ENCODE measurements at regions not wholly inside any gene's neighbourhood (a gene's known extent, or its start where the extent isn't known, plus 50 kb on each side); places are given as distances from the start of the nearest gene placed in this dataset.

DNA sequence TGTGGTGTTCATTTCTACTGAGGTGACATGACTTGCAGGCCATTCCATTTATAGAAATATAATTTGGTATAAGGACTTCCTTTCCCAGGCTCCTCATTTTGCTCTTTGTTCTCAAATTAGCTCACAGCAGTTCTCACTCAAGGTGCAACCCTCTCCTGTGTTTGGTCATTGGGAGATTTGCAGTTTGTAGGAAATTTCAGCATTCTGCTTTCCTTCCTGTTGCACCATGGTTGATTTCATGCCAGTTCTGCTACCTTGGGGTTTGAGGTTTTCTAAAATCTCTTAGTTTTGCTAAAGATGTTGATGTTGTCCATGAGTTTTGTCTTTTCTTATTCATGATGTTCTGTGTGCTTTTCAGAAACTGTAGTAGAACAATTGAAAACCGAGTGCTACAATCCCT, 65.7 kb upstream of the PROK2 start:
- Mint-ChIP-seq H3K27ac (no peak overlapping the region), H3K9me3 (no peaks in the 10 kb centered on the region), H3K27me3 (ENCODE audit: low read depth) (peaks cover 28% of the 10 kb centered on the region), H3K4me3 (no peak overlapping the region), H3K4me1 (ENCODE audit: low read depth) (no peaks in the 10 kb centered on the region), H3K36me3 (ENCODE audit: low read depth) (no peaks in the 10 kb centered on the region)

DNA sequence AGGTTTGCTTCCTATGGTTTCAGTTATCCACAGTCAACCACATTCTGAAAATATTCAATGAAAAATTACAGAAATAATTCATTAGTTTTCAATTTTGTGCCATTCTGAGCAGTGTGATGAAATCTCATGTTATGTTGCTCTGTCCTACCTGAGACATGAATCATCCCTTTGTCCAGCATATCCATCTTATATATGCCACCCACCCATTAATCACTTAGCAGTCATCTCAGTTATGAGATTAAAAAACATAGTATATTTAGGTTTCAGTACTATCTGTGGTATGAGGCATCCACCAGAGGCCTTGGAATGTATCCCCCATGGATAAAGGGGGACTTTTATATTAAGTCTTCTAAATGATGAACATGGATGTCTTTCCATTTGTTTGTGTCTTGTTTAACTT, 64.7 kb upstream of the PROK2 start:
- no peak overlapping the region for H3K4me3 Mint-ChIP-seq
- no peaks in the 10 kb centered on the region for H3K9me3 Mint-ChIP-seq
- peaks cover 35% of the 10 kb centered on the region for H3K27me3 Mint-ChIP-seq (ENCODE audit: low read depth)
- H3K36me3 Mint-ChIP-seq (ENCODE audit: low read depth) = no peaks in the 10 kb centered on the region
- no peaks in the 10 kb centered on the region for H3K4me1 Mint-ChIP-seq (ENCODE audit: low read depth)
- no peak overlapping the region for H3K27ac Mint-ChIP-seq

DNA sequence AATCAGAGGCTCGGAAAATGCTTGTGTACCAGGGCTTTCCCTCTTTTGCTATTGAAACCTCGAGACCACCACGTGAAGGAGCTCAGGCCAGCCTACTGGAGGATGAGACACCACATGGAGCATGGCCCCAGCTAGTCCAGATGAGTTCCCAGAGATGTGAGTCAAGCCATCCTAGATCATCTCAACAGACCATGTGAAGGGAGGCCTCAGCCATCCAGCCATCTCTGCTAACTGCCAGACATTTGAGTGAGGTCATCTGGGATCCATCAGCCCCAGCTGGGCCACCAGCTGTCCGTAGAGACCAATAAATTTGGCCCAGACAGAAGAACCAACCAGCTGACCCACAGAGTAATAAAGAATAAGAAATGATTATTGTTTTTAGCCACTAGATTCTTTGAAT, 62.8 kb upstream of the PROK2 start:
- no peak overlapping the region for H3K4me3 Mint-ChIP-seq
- H3K27ac Mint-ChIP-seq = no peak overlapping the region
- H3K27me3 Mint-ChIP-seq (ENCODE audit: low read depth) = peaks cover 37% of the 10 kb centered on the region
- H3K36me3 Mint-ChIP-seq (ENCODE audit: low read depth) = no peaks in the 10 kb centered on the region
- H3K9me3 Mint-ChIP-seq = no peaks in the 10 kb centered on the region
- no peaks in the 10 kb centered on the region for H3K4me1 Mint-ChIP-seq (ENCODE audit: low read depth)

DNA sequence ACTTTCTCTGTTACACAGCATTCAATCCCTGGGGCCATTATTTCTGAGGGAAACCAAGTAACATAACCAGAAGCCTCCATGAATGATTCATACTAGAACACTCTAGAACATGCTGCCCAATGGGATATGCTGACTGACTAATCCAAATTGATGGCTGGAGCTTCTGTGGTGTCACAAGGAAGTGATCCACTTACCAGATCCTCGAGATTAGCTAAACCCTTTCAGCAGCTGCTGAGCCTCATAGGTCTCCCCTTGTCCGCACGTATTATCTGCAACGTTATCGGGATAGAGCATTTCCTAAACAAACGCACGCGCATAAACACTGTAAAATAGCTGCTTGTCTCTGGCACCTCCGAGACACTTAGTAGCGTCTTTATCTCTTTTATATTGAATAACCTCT, 61.2 kb upstream of the PROK2 start:
- Mint-ChIP-seq H3K9me3 (no peaks in the 10 kb centered on the region), H3K27ac (no peak overlapping the region), H3K4me3 (no peak overlapping the region), H3K4me1 (ENCODE audit: low read depth) (no peaks in the 10 kb centered on the region), H3K36me3 (ENCODE audit: low read depth) (no peaks in the 10 kb centered on the region), H3K27me3 (ENCODE audit: low read depth) (peaks cover 36% of the 10 kb centered on the region)

DNA sequence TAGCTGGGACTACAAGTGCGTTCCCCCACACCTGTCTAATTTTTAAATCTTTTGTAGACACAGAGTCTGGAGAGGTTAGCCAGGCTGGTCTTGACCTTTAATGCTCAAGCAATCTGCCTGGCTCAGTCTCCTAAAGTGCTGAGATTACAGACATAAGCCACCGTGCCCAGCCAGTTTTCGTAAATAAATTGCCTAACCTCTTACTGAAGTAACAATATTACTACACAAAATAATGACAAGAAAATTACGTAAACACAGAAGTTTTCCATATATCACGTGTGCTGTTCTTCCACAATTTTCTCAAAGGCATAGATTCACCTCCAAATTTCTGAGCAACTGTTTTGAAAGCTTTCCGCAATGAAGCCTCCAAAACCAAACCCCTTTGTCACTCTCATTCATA, 58.1 kb upstream of the PROK2 start:
- Mint-ChIP-seq H3K36me3 (ENCODE audit: low read depth) (no peaks in the 10 kb centered on the region), H3K4me1 (ENCODE audit: low read depth) (no peaks in the 10 kb centered on the region), H3K27me3 (ENCODE audit: low read depth) (peaks cover 32% of the 10 kb centered on the region)

DNA sequence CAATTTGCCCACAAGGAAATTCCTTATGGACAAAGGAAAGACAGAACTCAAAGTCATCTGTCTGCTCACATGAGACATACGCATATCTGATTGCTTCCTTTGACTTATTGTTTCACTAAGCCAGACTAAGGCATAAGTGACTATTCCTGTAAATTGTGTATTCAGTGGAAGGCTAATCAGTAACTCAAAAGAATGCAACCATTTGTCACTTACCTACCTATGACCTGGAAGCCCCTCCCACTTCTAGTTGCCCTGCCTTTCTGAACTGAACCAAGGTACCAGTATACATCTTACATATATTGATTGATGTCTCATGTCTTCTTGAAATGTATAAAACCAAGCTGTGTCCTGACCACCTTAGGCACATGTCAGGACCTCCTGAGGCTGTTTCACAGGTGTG, 53.5 kb upstream of the PROK2 start:
- Mint-ChIP-seq H3K4me1 (ENCODE audit: low read depth) (no peaks in the 10 kb centered on the region), H3K4me3 (no peak overlapping the region), H3K27me3 (ENCODE audit: low read depth) (peaks cover 28% of the 10 kb centered on the region), H3K9me3 (no peaks in the 10 kb centered on the region), H3K36me3 (ENCODE audit: low read depth) (no peaks in the 10 kb centered on the region), H3K27ac (no peak overlapping the region)

More for the DNA sequence above, 58.1 kb upstream of the PROK2 start:
- Mint-ChIP-seq H3K9me3 (no peaks in the 10 kb centered on the region), H3K4me3 (no peak overlapping the region), H3K27ac (no peak overlapping the region)
